H9 (cell line): ENCODE measurements at regions not wholly inside any gene's neighbourhood (a gene's known extent, or its start where the extent isn't known, plus 50 kb on each side); places are given as distances from the start of the nearest gene placed in this dataset.

Source experiments
- DNase-seq: peaks from one replicate; pipeline ENCODE4 v3.0.0-alpha.2; 2017
- H2AFZ ChIP-seq: one replicate; pipeline ENCODE4 v1.6.1; 2013; ENCODE audit warnings: mild to moderate bottlenecking, low read length, control low read depth, moderate library complexity
- H2AK5ac ChIP-seq: 2 replicates; pipeline ENCODE4 v1.6.1; 2013; ENCODE audit warnings: low read length, control low read depth, mixed read lengths; ENCODE audit not compliant: insufficient read length
- H2BK120ac ChIP-seq: one replicate; pipeline ENCODE4 v1.6.1; 2013; ENCODE audit warnings: low read depth, mild to moderate bottlenecking, low read length, control low read depth, inconsistent platforms; ENCODE audit not compliant: poor library complexity, severe bottlenecking
- H2BK12ac ChIP-seq: 2 replicates; pipeline ENCODE4 v1.6.1; 2013; ENCODE audit warnings: low read length, control low read depth, mixed read lengths, low read depth; ENCODE audit not compliant: insufficient read length
- H2BK15ac ChIP-seq: 2 replicates; pipeline ENCODE4 v1.6.1; 2013; ENCODE audit warnings: low read depth, low read length, control low read depth
- H2BK20ac ChIP-seq: one replicate; pipeline ENCODE4 v1.6.1; 2013; ENCODE audit warnings: low read depth, mild to moderate bottlenecking, low read length, control low read depth, inconsistent platforms; ENCODE audit not compliant: poor library complexity, severe bottlenecking
- H2BK5ac ChIP-seq: 2 replicates; pipeline ENCODE4 v1.6.1; 2013; ENCODE audit warnings: low read length, control low read depth, mixed read lengths; ENCODE audit not compliant: insufficient read length
- H3K14ac ChIP-seq: 2 replicates; pipeline ENCODE4 v1.6.1; 2013; ENCODE audit warnings: low read length, control low read depth; ENCODE audit not compliant: insufficient read depth
- H3K18ac ChIP-seq: 2 replicates; pipeline ENCODE4 v1.6.1; 2013; ENCODE audit warnings: low read depth, mild to moderate bottlenecking, mixed read lengths, low read length, control low read depth; ENCODE audit not compliant: insufficient read length
- H3K23ac ChIP-seq: 2 replicates; pipeline ENCODE4 v1.6.1; 2013; ENCODE audit warnings: low read length, control low read depth, mixed read lengths, low read depth; ENCODE audit not compliant: insufficient read length
- H3K23me2 ChIP-seq: 2 replicates; pipeline ENCODE4 v1.6.1; 2013; ENCODE audit warnings: low read depth, mild to moderate bottlenecking, mixed read lengths, low read length, control low read depth; ENCODE audit not compliant: insufficient read length, poor library complexity, severe bottlenecking
- H3K27ac ChIP-seq: 2 replicates; pipeline ENCODE4 v1.5.1; 2013; ENCODE audit warnings: low read length, control low read depth, mixed read lengths, low read depth; ENCODE audit not compliant: insufficient read length
- H3K27me3 ChIP-seq: 2 replicates; pipeline ENCODE4 v1.6.1; 2013; ENCODE audit warnings: low read length, control low read depth, inconsistent platforms; ENCODE audit not compliant: insufficient read depth
- H3K4ac ChIP-seq: 2 replicates; pipeline ENCODE4 v1.6.1; 2013; ENCODE audit warnings: low read depth, mild to moderate bottlenecking, control low read depth, inconsistent platforms, low read length, moderate library complexity
- H3K4me1 ChIP-seq: 2 replicates; pipeline ENCODE4 v1.6.1; 2013; ENCODE audit warnings: low read length, control low read depth, inconsistent platforms; ENCODE audit not compliant: insufficient read depth
- H3K4me2 ChIP-seq: 2 replicates; pipeline ENCODE4 v1.6.1; 2013; ENCODE audit warnings: low read length, control low read depth, mixed read lengths; ENCODE audit not compliant: insufficient read length, insufficient read depth
- H3K56ac ChIP-seq: 2 replicates; pipeline ENCODE4 v1.6.1; 2013; ENCODE audit warnings: low read depth, mild to moderate bottlenecking, mixed read lengths, low read length, control low read depth; ENCODE audit not compliant: insufficient read length
- H3K79me1 ChIP-seq: 2 replicates; pipeline ENCODE4 v1.6.1; 2013; ENCODE audit warnings: low read depth, mild to moderate bottlenecking, moderate library complexity, low read length, control low read depth, inconsistent platforms; ENCODE audit not compliant: insufficient read depth, poor library complexity, severe bottlenecking
- H3K79me2 ChIP-seq: 2 replicates; pipeline ENCODE4 v1.6.1; 2013; ENCODE audit warnings: low read length, control low read depth, inconsistent platforms; ENCODE audit not compliant: insufficient read depth
- H3K9ac ChIP-seq: 2 replicates; pipeline ENCODE4 v1.6.1; 2013; ENCODE audit warnings: low read length, control low read depth, mixed read lengths; ENCODE audit not compliant: insufficient read length; ENCODE audit errors: extremely low read depth
- H3K9me3 ChIP-seq: one replicate; pipeline ENCODE4 v1.6.1; 2013; ENCODE audit warnings: low read depth, low read length, inconsistent platforms; ENCODE audit not compliant: control insufficient read depth
- H3T11ph ChIP-seq: one replicate; pipeline ENCODE4 v1.6.1; 2013; ENCODE audit warnings: mild to moderate bottlenecking, low read length, control low read depth, inconsistent platforms
- H4K20me1 ChIP-seq: one replicate; pipeline ENCODE4 v1.6.1; 2013; ENCODE audit not compliant: control insufficient read depth, insufficient read length, insufficient read depth
- H4K5ac ChIP-seq: 2 replicates; pipeline ENCODE4 v1.6.1; 2013; ENCODE audit warnings: low read depth, mild to moderate bottlenecking, mixed read lengths, low read length, control low read depth; ENCODE audit not compliant: insufficient read length
- H4K8ac ChIP-seq: replicated peaks from 2 replicates; pipeline ENCODE4 v1.6.1; 2013; ENCODE audit warnings: low read length, control low read depth, mixed read lengths, low read depth; ENCODE audit not compliant: insufficient read length
- H4K91ac ChIP-seq: 2 replicates; pipeline ENCODE4 v1.6.1; 2013; ENCODE audit warnings: low read depth, mild to moderate bottlenecking, moderate library complexity, mixed read lengths, low read length, control low read depth; ENCODE audit not compliant: insufficient read length
- H3K27ac Mint-ChIP-seq, 3 experiments: 2 replicates in 2 of 3; 3 replicates in 1 of 3; pipeline ENCODE4 v1.8.0; 2020 to 2021; ENCODE audit warnings: mixed read lengths in 3 of 3, mild to moderate bottlenecking in 1 of 3, moderate library complexity in 1 of 3
- H3K27me3 Mint-ChIP-seq: 2 replicates; pipeline ENCODE4 v1.8.0; 2021; ENCODE audit warnings: low read depth, mild to moderate bottlenecking, moderate library complexity, mixed read lengths
- H3K36me3 Mint-ChIP-seq, 3 experiments: 2 replicates in 2 of 3; 3 replicates in 1 of 3; pipeline ENCODE4 v1.8.0; 2020 to 2021; ENCODE audit warnings: low read depth in 3 of 3, mixed read lengths in 3 of 3; ENCODE audit not compliant: insufficient read depth in 1 of 3
- H3K4me1 Mint-ChIP-seq, 2 experiments: 2 replicates each; pipeline ENCODE4 v1.8.0; 2020; ENCODE audit warnings: mixed read lengths in 2 of 2
- H3K4me3 Mint-ChIP-seq, 2 experiments: 2 replicates in 1 of 2; 3 replicates in 1 of 2; pipeline ENCODE4 v1.8.0; 2020 to 2021; ENCODE audit warnings: mild to moderate bottlenecking in 2 of 2, mixed read lengths in 2 of 2, moderate library complexity in 1 of 2
- H3K9me3 Mint-ChIP-seq, 2 experiments: 2 replicates in 1 of 2; 3 replicates in 1 of 2; pipeline ENCODE4 v1.8.0; 2020; ENCODE audit warnings: mild to moderate bottlenecking in 2 of 2, mixed read lengths in 2 of 2, moderate library complexity in 1 of 2
- CTCF ChIP-seq: fragments of 200-600 bp; sonication (generic); conservative IDR thresholded peaks from 3 replicates; pipeline ENCODE4 v1.8.0; 2021; ENCODE audit warnings: antibody characterized with exemption, mild to moderate bottlenecking
- WGBS: extraction: QIAGEN DNeasy Blood & Tissue Kit; methylation state at CpG from one replicate; pipeline ENCODE4 v1.1.7; 2013; ENCODE audit warnings: missing lambda C conversion rate, low lambda C conversion rate, mixed read lengths; ENCODE audit not compliant: insufficient read length; ENCODE audit errors: extremely low coverage; 5-methylcytosine and 5-hydroxymethylcytosine counted together

GRCh38 chr1:245046315-245046714 is 108.5 kb upstream of the KIF26B start:
- peaks cover 19 to 32% of the 10 kb centered on the region in 2 experiments for H3K4me1 Mint-ChIP-seq
- Histone ChIP-seq H3K9me3 (no peaks in the 10 kb centered on the region), H4K5ac (no peak overlapping the region), H3K4me2 (no peak overlapping the region), H3K4me1 (peaks cover 7% of the 10 kb centered on the region; the same call in 1 of the 2 replicates), H4K91ac (no peak overlapping the region), H3K23ac (no peak overlapping the region), H2BK120ac (no peak overlapping the region), H3K14ac (no peak overlapping the region), H3K56ac (no peak overlapping the region), H3K79me1 (no peaks in the 10 kb centered on the region), H2BK15ac (no peak overlapping the region), H2AFZ (no peak overlapping the region), H3K4ac (no peak overlapping the region), H3K27ac (no peak overlapping the region), H4K8ac (no peak overlapping the region), H3T11ph (no peak overlapping the region), H3K27me3 (no peaks in the 10 kb centered on the region), H2BK5ac (no peak overlapping the region), H2AK5ac (no peak overlapping the region), H2BK20ac (no peak overlapping the region), H3K79me2 (no peaks in the 10 kb centered on the region), H3K9ac (no peak overlapping the region), H4K20me1 (no peaks in the 10 kb centered on the region), H2BK12ac (no peak overlapping the region), H3K23me2 (no peaks in the 10 kb centered on the region), H3K18ac (no peak overlapping the region)
- H3K4me3 Mint-ChIP-seq: no peak overlapping the region
- no peak overlapping the region; a peak in 1 of 7 replicates for H3K27ac Mint-ChIP-seq
- no peaks in the 10 kb centered on the region; a peak in 1 of 7 replicates for H3K36me3 Mint-ChIP-seq
- no peaks in the 10 kb centered on the region for H3K9me3 Mint-ChIP-seq
- no CpG with 5 or more reads among the region's 9 CpGs for WGBS
- DNase-seq: no peak
- no peak for TF ChIP-seq CTCF
- H3K27me3 Mint-ChIP-seq: no peaks in the 10 kb centered on the region
